SH-SY5Y (cell line): ENCODE measurements at regions not wholly inside any gene's neighbourhood (a gene's known extent, or its start where the extent isn't known, plus 50 kb on each side); places are given as distances from the start of the nearest gene placed in this dataset.

Experiments
- GATA2 ChIP-seq: IDR thresholded peaks from 2 replicates; pipeline ENCODE4 v1.6.1; 2011; ENCODE audit warnings: mild to moderate bottlenecking, low read depth, low read length
- GATA3 ChIP-seq: IDR thresholded peaks from 2 replicates; pipeline ENCODE4 v1.6.1; 2011; ENCODE audit warnings: low read depth, mild to moderate bottlenecking, low read length, moderate library complexity

- TF ChIP-seq GATA2: no peak
- no peak for TF ChIP-seq GATA3
Measured at GRCh38 chr1:96538111-96538641, 183.4 kb upstream of the PTBP2 start.
